Upper lobe of left lung (tissue), 4 donors: ENCODE measurements at regions not wholly inside any gene's neighbourhood (a gene's known extent, or its start where the extent isn't known, plus 50 kb on each side); places are given as distances from the start of the nearest gene placed in this dataset.

ENCODE experiments used
- POLR2A ChIP-seq, 4 donors: fragments of 450-650 bp; IDR thresholded peaks; one replicate each; pipeline ENCODE4 v1.5.1; 2016 to 2017; ENCODE audit warnings: antibody characterized with exemption in 4 of 4, mild to moderate bottlenecking in 2 of 4
- POLR2AphosphoS5 ChIP-seq, 2 donors: sonication (generic); formaldehyde crosslinking; IDR thresholded peaks; one replicate each; pipeline ENCODE4 v1.5.1; 2017; ENCODE audit warnings: antibody characterized with exemption in 2 of 2
- TF ChIP-seq, protein P1 (sequence below), 6 experiments: fragments of 450-650 bp in 4 of 6; fragments of 200-600 bp in 2 of 6; sonication (generic) in 2 of 6; IDR thresholded peaks; one replicate each; pipeline ENCODE4 v1.5.1; 2016 to 2019; ENCODE audit warnings: antibody characterized with exemption in 6 of 6

DNA sequence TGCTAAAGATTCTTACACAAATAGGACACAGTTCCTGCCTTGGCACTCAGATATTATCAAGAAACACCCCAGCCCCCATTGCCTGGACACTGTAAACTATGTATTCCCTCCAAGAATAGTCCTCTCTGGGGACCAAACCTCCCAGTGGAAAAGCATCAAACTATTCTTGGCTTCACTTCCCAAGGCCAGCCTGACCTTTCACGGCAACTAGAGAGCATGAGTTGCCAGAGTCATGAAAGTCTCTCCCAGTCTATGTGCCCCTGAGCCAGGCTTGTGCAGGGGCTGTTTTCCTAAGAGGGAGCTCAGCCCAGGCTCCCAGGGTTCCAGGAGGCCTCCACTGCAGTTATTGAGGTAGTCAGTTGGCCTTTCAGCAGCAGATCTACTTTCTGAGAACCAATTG lies 251.9 kb upstream of the TGFBR2 start:
- TF ChIP-seq, protein P1, sequence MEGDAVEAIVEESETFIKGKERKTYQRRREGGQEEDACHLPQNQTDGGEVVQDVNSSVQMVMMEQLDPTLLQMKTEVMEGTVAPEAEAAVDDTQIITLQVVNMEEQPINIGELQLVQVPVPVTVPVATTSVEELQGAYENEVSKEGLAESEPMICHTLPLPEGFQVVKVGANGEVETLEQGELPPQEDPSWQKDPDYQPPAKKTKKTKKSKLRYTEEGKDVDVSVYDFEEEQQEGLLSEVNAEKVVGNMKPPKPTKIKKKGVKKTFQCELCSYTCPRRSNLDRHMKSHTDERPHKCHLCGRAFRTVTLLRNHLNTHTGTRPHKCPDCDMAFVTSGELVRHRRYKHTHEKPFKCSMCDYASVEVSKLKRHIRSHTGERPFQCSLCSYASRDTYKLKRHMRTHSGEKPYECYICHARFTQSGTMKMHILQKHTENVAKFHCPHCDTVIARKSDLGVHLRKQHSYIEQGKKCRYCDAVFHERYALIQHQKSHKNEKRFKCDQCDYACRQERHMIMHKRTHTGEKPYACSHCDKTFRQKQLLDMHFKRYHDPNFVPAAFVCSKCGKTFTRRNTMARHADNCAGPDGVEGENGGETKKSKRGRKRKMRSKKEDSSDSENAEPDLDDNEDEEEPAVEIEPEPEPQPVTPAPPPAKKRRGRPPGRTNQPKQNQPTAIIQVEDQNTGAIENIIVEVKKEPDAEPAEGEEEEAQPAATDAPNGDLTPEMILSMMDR (IDR thresholded peaks at IDR 0.05) = no peak
- TF ChIP-seq POLR2A (IDR thresholded peaks at IDR 0.05) = no peak
- TF ChIP-seq POLR2AphosphoS5 (IDR thresholded peaks at IDR 0.05) = no peak
